PFSK-1 (cell line): ENCODE measurements at regions not wholly inside any gene's neighbourhood (a gene's known extent, or its start where the extent isn't known, plus 50 kb on each side); places are given as distances from the start of the nearest gene placed in this dataset.

Experiments used
- FOXP2 ChIP-seq: optimal IDR thresholded peaks from 2 replicates; pipeline ENCODE3; 2011; ENCODE audit warnings: borderline replicate concordance, control low read depth, inconsistent platforms; ENCODE audit not compliant: insufficient read depth; ENCODE audit errors: extremely low read length, extremely low read depth
- POLR2AphosphoS5 ChIP-seq: IDR thresholded peaks from 2 replicates; pipeline ENCODE4 v1.6.1; 2012; ENCODE audit warnings: low read depth, mild to moderate bottlenecking, control low read depth, low read length, moderate library complexity
- SIN3A ChIP-seq: IDR thresholded peaks from 2 replicates; pipeline ENCODE4 v1.6.1; 2012; ENCODE audit warnings: mild to moderate bottlenecking, low read length, moderate library complexity, borderline replicate concordance; ENCODE audit not compliant: insufficient read depth
- TAF1 ChIP-seq: IDR thresholded peaks from 2 replicates; pipeline ENCODE4 v1.6.1; 2012; ENCODE audit warnings: low read length, control low read depth, borderline replicate concordance; ENCODE audit not compliant: insufficient read depth
- TF ChIP-seq, protein P1 (sequence below), 2 experiments: IDR thresholded peaks; 2 replicates each; pipeline versions ENCODE4 v1.6.1 to v1.8.0; 2011 to 2012; ENCODE audit warnings: low read depth in 2 of 2, low read length in 2 of 2, control low read depth in 1 of 2, inconsistent platforms in 1 of 2, mild to moderate bottlenecking in 1 of 2, moderate library complexity in 1 of 2; ENCODE audit not compliant: insufficient read depth in 1 of 2

- TF ChIP-seq SIN3A: no peak
- TF ChIP-seq TAF1: no peak
- no peak for TF ChIP-seq POLR2AphosphoS5
- no peak for TF ChIP-seq FOXP2
- TF ChIP-seq, protein P1, sequence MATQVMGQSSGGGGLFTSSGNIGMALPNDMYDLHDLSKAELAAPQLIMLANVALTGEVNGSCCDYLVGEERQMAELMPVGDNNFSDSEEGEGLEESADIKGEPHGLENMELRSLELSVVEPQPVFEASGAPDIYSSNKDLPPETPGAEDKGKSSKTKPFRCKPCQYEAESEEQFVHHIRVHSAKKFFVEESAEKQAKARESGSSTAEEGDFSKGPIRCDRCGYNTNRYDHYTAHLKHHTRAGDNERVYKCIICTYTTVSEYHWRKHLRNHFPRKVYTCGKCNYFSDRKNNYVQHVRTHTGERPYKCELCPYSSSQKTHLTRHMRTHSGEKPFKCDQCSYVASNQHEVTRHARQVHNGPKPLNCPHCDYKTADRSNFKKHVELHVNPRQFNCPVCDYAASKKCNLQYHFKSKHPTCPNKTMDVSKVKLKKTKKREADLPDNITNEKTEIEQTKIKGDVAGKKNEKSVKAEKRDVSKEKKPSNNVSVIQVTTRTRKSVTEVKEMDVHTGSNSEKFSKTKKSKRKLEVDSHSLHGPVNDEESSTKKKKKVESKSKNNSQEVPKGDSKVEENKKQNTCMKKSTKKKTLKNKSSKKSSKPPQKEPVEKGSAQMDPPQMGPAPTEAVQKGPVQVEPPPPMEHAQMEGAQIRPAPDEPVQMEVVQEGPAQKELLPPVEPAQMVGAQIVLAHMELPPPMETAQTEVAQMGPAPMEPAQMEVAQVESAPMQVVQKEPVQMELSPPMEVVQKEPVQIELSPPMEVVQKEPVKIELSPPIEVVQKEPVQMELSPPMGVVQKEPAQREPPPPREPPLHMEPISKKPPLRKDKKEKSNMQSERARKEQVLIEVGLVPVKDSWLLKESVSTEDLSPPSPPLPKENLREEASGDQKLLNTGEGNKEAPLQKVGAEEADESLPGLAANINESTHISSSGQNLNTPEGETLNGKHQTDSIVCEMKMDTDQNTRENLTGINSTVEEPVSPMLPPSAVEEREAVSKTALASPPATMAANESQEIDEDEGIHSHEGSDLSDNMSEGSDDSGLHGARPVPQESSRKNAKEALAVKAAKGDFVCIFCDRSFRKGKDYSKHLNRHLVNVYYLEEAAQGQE (IDR thresholded peaks at IDR 0.05; ENCODE audit: insufficient read depth in 1 of 2, low read depth in 2 of 2, low read length in 2 of 2): no peak
Measured at GRCh38 chr10:32149252-32149955, 93.2 kb upstream of the KIF5B start.

DNA sequence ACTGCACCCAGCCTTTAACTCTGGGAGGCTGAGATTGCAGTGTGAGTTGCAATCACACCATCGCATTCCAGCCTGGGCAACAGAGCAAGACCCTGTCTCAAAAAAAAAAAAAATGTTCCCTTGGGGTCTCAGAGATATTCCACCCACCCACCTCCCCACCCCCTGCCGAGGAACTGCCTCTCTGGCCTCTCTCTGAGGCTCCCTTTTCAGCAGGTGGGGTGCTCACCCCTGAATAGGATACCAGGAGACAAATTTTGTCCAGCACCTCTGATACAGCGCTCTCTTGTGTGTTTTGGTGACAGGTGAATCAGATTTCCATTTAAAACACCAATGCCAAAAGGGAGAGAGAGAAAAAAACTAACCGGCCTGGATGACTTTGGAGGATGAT lies 92.6 kb upstream of the KIF5B start:
- TF ChIP-seq SIN3A (no peak), POLR2AphosphoS5 (no peak), TAF1 (no peak), FOXP2 (no peak)
- TF ChIP-seq, protein P1 (IDR thresholded peaks at IDR 0.05; ENCODE audit: insufficient read depth in 1 of 2, low read depth in 2 of 2, low read length in 2 of 2): no peak

GRCh38 chr10:32147730-32148129 lies 91.5 kb upstream of the KIF5B start:
- TF ChIP-seq SIN3A: no peak
- TF ChIP-seq TAF1: no peak
- TF ChIP-seq POLR2AphosphoS5: no peak
- no peak for TF ChIP-seq FOXP2
- TF ChIP-seq, protein P1 (IDR thresholded peaks at IDR 0.05; ENCODE audit: insufficient read depth in 1 of 2, low read depth in 2 of 2, low read length in 2 of 2): no peak

- TF ChIP-seq SIN3A (no peak), FOXP2 (no peak), TAF1 (no peak), POLR2AphosphoS5 (no peak)
- TF ChIP-seq, protein P1 (IDR thresholded peaks at IDR 0.05; ENCODE audit: insufficient read depth in 1 of 2, low read depth in 2 of 2, low read length in 2 of 2): no peak
Measured at GRCh38 chr10:32146166-32146565, 89.9 kb upstream of the KIF5B start.
